Erythroblast (primary cell): ENCODE measurements at regions not wholly inside any gene's neighbourhood (a gene's known extent, or its start where the extent isn't known, plus 50 kb on each side); places are given as distances from the start of the nearest gene placed in this dataset.

Source experiments
- GATA1 ChIP-seq: IDR thresholded peaks from 2 replicates; pipeline ENCODE4 v1.6.1; 2011; ENCODE audit warnings: low read depth, mild to moderate bottlenecking, control low read depth, low read length, moderate library complexity
- POLR2A ChIP-seq: IDR thresholded peaks from 2 replicates; pipeline ENCODE4 v1.6.1; 2011; ENCODE audit warnings: mild to moderate bottlenecking, low read length

DNA sequence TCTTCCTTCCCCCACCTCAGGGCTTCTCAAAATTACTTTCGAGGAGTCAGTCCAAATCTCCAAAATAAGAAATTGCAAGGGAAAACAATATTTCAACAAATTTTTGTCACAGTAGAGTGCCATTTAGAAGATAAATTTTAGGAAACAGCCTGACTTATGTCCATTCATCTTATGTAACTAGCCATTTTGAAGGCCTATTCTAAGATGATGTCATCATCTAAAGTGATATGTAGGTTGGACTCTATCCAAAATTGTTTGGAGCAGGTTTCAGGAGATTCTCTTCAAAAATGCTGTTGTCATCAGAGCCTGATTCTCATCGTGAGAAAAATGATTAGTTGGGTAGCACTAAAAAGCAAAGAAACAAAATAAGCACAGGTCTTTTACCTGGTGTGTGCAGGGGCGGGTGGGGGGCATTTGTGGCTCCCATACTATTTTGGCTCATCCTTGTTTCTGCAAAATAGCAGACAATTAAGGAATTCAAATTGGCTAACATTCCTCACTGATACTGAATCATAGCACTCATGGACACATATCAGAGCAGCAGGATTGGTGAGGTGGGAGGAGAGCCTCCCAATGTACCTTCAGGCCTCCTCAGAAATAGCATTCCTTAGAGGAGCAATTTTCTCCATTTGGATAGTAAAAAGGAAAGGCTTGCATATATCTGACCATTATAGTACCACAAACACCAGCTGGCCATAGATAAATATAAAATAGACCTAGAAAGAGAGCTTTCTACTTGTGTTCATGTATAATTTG is 360.9 kb upstream of the NAV3 start:
- TF ChIP-seq POLR2A (no peak), GATA1 (no peak)
